ENCODE measurements at regions not wholly inside any gene's neighbourhood (a gene's known extent, or its start where the extent isn't known, plus 50 kb on each side); places are given as distances from the start of the nearest gene placed in this dataset.

GRCh38 chr1:101356604-101357443 is 120.0 kb downstream of the S1PR1 start:
- no peak for DNase-seq (ENCODE audit: low read depth)
- no peaks in the 10 kb centered on the region for H3K9me3 ChIP-seq (ENCODE audit: control insufficient read depth, low read length)

GRCh38 chr1:101357444-101357986 is 120.7 kb downstream of the S1PR1 start:
- Histone ChIP-seq H3K4me3 (ENCODE audit: low read length) (no peak overlapping the region), H3K36me3 (ENCODE audit: control insufficient read depth, insufficient read depth, low read length, severe bottlenecking) (no peaks in the 10 kb centered on the region), H3K9me3 (ENCODE audit: control insufficient read depth, low read length) (no peaks in the 10 kb centered on the region), H3K27me3 (replicated peaks; ENCODE audit: control insufficient read depth, insufficient read depth, low read length) (peaks cover 19% of the 10 kb centered on the region), H3K4me1 (ENCODE audit: control insufficient read depth, insufficient read depth, low read length) (no peaks in the 10 kb centered on the region), H3K9ac (ENCODE audit: low read length) (no peak overlapping the region)
- peak; percentile 89 for DNase-seq (ENCODE audit: low read depth)

More at GRCh38 chr1:101356604-101357443, 120.0 kb downstream of the S1PR1 start:
- Histone ChIP-seq H3K36me3 (ENCODE audit: control insufficient read depth, insufficient read depth, low read length, severe bottlenecking) (no peaks in the 10 kb centered on the region), H3K9ac (ENCODE audit: low read length) (no peak overlapping the region), H3K4me1 (ENCODE audit: control insufficient read depth, insufficient read depth, low read length) (no peaks in the 10 kb centered on the region), H3K27me3 (replicated peaks; ENCODE audit: control insufficient read depth, insufficient read depth, low read length) (peaks cover 19% of the 10 kb centered on the region), H3K4me3 (ENCODE audit: low read length) (no peak overlapping the region)

GRCh38 chr1:101360506-101360905 is 123.7 kb downstream of the S1PR1 start:
- DNase-seq (ENCODE audit: low read depth), result no peak
- Histone ChIP-seq H3K9ac (ENCODE audit: low read length) (no peak overlapping the region), H3K27me3 (replicated peaks; ENCODE audit: control insufficient read depth, insufficient read depth, low read length) (peaks cover 9% of the 10 kb centered on the region), H3K4me3 (ENCODE audit: low read length) (no peak overlapping the region), H3K36me3 (ENCODE audit: control insufficient read depth, insufficient read depth, low read length, severe bottlenecking) (no peaks in the 10 kb centered on the region), H3K9me3 (ENCODE audit: control insufficient read depth, low read length) (no peaks in the 10 kb centered on the region), H3K4me1 (ENCODE audit: control insufficient read depth, insufficient read depth, low read length) (peaks cover 3% of the 10 kb centered on the region)

GRCh38 chr1:101363891-101364318 is 127.1 kb downstream of the S1PR1 start:
- Histone ChIP-seq H3K27me3 (replicated peaks; ENCODE audit: control insufficient read depth, insufficient read depth, low read length) (peaks cover 4% of the 10 kb centered on the region), H3K36me3 (ENCODE audit: control insufficient read depth, insufficient read depth, low read length, severe bottlenecking) (no peaks in the 10 kb centered on the region), H3K4me3 (ENCODE audit: low read length) (no peak overlapping the region), H3K4me1 (ENCODE audit: control insufficient read depth, insufficient read depth, low read length) (peaks cover 15% of the 10 kb centered on the region), H3K9ac (ENCODE audit: low read length) (no peak overlapping the region), H3K9me3 (ENCODE audit: control insufficient read depth, low read length) (no peaks in the 10 kb centered on the region)
- DNase-seq (ENCODE audit: low read depth), result no peak

DNA sequence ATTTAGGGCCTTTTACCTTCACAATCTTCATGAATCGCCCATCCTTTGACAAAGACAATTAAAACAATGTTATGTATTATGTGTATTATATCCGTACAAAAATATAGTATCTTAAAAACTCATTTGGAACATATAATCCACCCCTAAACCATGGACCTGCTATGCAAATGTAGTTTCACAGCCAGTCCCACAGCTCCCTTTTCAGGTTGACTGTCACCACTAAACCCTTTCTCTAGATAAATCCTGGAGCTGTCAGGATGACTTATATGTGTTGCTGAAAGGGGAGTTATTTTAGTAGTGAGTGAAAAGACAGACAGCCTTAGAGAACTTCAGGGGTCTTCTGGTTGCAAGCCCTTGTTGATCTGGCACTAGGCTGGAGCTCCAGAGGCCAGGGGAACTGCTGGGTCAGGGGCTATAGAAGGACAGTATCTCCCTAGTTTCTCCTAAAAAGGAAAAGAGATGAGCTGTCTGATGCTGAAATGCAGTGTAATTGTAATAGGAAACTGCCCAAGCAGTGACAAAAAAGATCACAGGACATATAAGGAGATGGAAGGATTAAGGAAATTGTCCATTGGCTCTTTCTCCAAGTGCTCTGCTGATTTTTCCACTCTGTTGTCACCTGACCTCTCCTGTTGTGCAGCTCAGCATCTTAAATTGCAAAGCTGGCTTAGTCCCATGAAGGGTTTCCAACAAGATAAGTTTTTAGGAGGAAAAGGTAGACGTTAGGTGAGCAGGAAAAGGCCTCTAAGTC is 127.7 kb downstream of the S1PR1 start:
- no peak overlapping the region for H3K4me3 ChIP-seq (ENCODE audit: low read length)

DNA sequence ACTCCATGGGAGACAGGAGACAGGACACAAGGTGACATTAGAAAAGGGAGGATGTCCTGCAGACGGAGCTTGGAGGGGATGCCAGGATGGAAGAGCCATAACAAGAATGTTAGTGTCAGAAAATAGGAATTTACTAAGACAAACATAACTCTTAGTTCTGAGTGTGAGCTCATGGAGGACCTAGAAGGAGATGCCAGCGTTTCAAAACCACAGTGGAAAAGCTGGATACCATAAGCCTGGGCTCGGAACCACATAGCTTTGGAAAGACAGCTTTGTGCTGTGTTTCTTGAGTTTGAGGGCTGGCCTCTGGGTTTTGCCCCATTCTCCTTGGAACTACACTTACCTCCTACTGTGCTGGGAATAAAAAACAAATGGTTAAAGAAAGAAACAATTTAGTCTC is 128.4 kb downstream of the S1PR1 start:
- Histone ChIP-seq H3K9me3 (ENCODE audit: control insufficient read depth, low read length) (no peaks in the 10 kb centered on the region), H3K9ac (ENCODE audit: low read length) (no peak overlapping the region), H3K4me1 (ENCODE audit: control insufficient read depth, insufficient read depth, low read length) (peaks cover 15% of the 10 kb centered on the region), H3K36me3 (ENCODE audit: control insufficient read depth, insufficient read depth, low read length, severe bottlenecking) (no peaks in the 10 kb centered on the region), H3K27me3 (replicated peaks; ENCODE audit: control insufficient read depth, insufficient read depth, low read length) (no peaks in the 10 kb centered on the region), H3K4me3 (ENCODE audit: low read length) (no peak overlapping the region)
- peak; percentile 42 for DNase-seq (ENCODE audit: low read depth)

More for the DNA sequence above, 127.7 kb downstream of the S1PR1 start:
- Histone ChIP-seq H3K36me3 (ENCODE audit: control insufficient read depth, insufficient read depth, low read length, severe bottlenecking) (no peaks in the 10 kb centered on the region), H3K9ac (ENCODE audit: low read length) (no peak overlapping the region), H3K9me3 (ENCODE audit: control insufficient read depth, low read length) (no peaks in the 10 kb centered on the region), H3K27me3 (replicated peaks; ENCODE audit: control insufficient read depth, insufficient read depth, low read length) (no peaks in the 10 kb centered on the region), H3K4me1 (ENCODE audit: control insufficient read depth, insufficient read depth, low read length) (peaks cover 15% of the 10 kb centered on the region)
- DNase-seq (ENCODE audit: low read depth), result no peak

DNA sequence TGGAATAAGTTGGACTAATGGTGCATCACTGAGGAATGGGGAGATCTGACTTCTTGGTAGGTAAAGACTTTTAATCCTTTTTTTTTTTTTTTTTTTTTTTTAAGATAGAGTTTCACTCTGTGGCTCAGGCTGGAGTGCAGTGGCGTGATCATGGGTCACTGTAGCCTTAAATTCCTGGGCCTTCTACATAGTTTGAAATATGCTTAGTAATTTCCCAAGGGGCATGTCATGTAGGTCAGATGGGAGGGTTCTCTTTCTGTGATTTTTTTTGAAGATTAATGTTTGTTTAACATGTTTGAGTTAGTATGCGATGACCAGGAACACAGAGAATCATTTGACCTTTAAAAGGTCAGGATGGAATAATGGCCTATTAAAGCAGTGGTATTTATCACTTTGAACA is 129.1 kb downstream of the S1PR1 start:
- Histone ChIP-seq H3K4me3 (ENCODE audit: low read length) (no peak overlapping the region), H3K36me3 (ENCODE audit: control insufficient read depth, insufficient read depth, low read length, severe bottlenecking) (no peaks in the 10 kb centered on the region), H3K27me3 (replicated peaks; ENCODE audit: control insufficient read depth, insufficient read depth, low read length) (no peaks in the 10 kb centered on the region), H3K9me3 (ENCODE audit: control insufficient read depth, low read length) (no peaks in the 10 kb centered on the region), H3K4me1 (ENCODE audit: control insufficient read depth, insufficient read depth, low read length) (peaks cover 17% of the 10 kb centered on the region), H3K9ac (ENCODE audit: low read length) (no peak overlapping the region)
- DNase-seq (ENCODE audit: low read depth), result no peak

- peak; percentile 25 for DNase-seq (ENCODE audit: low read depth)
- H3K4me3 ChIP-seq (ENCODE audit: low read length), result no peak overlapping the region
- no peak overlapping the region for H3K9ac ChIP-seq (ENCODE audit: low read length)
- peaks cover 21% of the 10 kb centered on the region for H3K4me1 ChIP-seq (ENCODE audit: control insufficient read depth, insufficient read depth, low read length)
- H3K27me3 ChIP-seq (replicated peaks; ENCODE audit: control insufficient read depth, insufficient read depth, low read length), result no peaks in the 10 kb centered on the region
- no peaks in the 10 kb centered on the region for H3K9me3 ChIP-seq (ENCODE audit: control insufficient read depth, low read length)
- no peaks in the 10 kb centered on the region for H3K36me3 ChIP-seq (ENCODE audit: control insufficient read depth, insufficient read depth, low read length, severe bottlenecking)
These were observed 129.8 kb downstream of the S1PR1 start for GRCh38 chr1:101366513-101367215.

DNA sequence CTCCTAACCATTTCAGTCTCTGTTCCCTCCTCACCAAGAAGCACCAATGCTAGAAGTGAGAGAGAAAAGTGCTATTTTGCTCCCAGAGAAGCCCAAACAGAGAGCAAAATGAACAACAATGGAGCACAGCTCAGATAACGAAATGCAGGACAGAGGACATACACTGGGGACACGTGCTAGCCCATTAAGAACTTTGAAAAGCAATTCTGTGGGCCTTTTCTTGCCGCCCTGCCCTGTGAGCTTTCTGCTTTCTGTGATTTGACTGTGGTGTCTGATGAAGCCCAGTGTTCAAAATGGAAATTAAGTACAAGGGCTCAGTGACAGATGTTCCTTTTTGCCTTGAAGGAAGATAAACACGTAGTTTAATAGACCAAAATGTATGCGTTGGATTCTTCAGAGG is 130.8 kb downstream of the S1PR1 start:
- H3K4me1 ChIP-seq (ENCODE audit: control insufficient read depth, insufficient read depth, low read length), result peaks cover 21% of the 10 kb centered on the region
- no peak overlapping the region for H3K9ac ChIP-seq (ENCODE audit: low read length)
- DNase-seq (ENCODE audit: low read depth), result no peak
- no peak overlapping the region for H3K4me3 ChIP-seq (ENCODE audit: low read length)
- H3K9me3 ChIP-seq (ENCODE audit: control insufficient read depth, low read length), result peaks cover under 1% of the 10 kb centered on the region
- H3K36me3 ChIP-seq (ENCODE audit: control insufficient read depth, insufficient read depth, low read length, severe bottlenecking), result no peaks in the 10 kb centered on the region
- H3K27me3 ChIP-seq (replicated peaks; ENCODE audit: control insufficient read depth, insufficient read depth, low read length), result no peaks in the 10 kb centered on the region

DNA sequence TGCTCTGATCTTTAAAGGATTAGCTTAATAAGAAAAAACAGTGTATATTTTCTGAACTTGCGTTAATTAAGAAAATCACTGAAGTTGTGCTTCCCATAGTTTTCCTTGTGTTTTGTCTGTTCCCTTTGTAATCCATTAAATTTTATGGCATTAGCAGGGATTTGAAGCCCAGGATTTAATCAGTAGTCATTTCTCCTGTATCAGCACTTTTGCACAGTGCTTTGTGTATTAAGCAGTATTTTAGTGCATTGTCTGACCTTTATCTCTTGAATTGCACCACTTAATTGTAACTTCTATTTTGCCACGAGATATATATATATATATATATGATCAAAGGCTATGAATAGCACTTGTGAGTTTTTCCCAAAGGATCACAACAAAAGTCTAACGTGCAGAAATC is 133.7 kb downstream of the S1PR1 start:
- peaks cover 18% of the 10 kb centered on the region for H3K4me1 ChIP-seq (ENCODE audit: control insufficient read depth, insufficient read depth, low read length)
- H3K9ac ChIP-seq (ENCODE audit: low read length), result no peak overlapping the region
- DNase-seq (ENCODE audit: low read depth), result no peak
- H3K4me3 ChIP-seq (ENCODE audit: low read length), result no peak overlapping the region
- H3K27me3 ChIP-seq (replicated peaks; ENCODE audit: control insufficient read depth, insufficient read depth, low read length), result no peaks in the 10 kb centered on the region
- peaks cover 4% of the 10 kb centered on the region for H3K9me3 ChIP-seq (ENCODE audit: control insufficient read depth, low read length)
- no peaks in the 10 kb centered on the region for H3K36me3 ChIP-seq (ENCODE audit: control insufficient read depth, insufficient read depth, low read length, severe bottlenecking)

DNA sequence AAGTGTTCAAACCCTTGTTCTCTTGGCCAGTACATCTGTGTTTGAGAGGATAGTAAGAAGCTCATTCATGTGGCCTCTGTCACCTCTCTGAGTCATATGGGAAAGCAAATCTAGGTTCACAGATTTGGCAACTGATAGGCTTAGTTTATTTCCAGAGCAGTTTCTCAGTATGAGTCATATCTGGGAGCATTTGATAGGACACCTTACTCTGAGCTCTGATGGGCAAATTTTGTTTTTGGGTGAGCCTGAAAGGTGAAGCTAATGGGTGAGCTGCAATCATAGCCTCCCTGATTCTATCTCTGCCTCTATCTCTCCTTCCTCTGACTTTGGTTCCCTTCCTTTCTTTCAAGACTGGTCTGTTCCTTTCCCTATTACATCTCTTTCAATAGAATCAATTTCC is 134.4 kb downstream of the S1PR1 start:
- no peak overlapping the region for H3K4me3 ChIP-seq (ENCODE audit: low read length)
- DNase-seq (ENCODE audit: low read depth), result peak; percentile 26

More for the DNA sequence above, 134.4 kb downstream of the S1PR1 start:
- Histone ChIP-seq H3K27me3 (replicated peaks; ENCODE audit: control insufficient read depth, insufficient read depth, low read length) (no peaks in the 10 kb centered on the region), H3K9ac (ENCODE audit: low read length) (no peak overlapping the region), H3K4me1 (ENCODE audit: control insufficient read depth, insufficient read depth, low read length) (peaks cover 13% of the 10 kb centered on the region), H3K9me3 (ENCODE audit: control insufficient read depth, low read length) (peaks cover 4% of the 10 kb centered on the region), H3K36me3 (ENCODE audit: control insufficient read depth, insufficient read depth, low read length, severe bottlenecking) (no peaks in the 10 kb centered on the region)

All from adipocyte (in vitro differentiated cells).